SK-N-DZ (cell line): ENCODE measurements at regions not wholly inside any gene's neighbourhood (a gene's known extent, or its start where the extent isn't known, plus 50 kb on each side); places are given as distances from the start of the nearest gene placed in this dataset.
A peak's percentile ranks its signal among the peaks of the same experiment; 100 is the strongest.

ENCODE experiments used
- DNase-seq: peaks from one replicate; pipeline ENCODE4 v3.0.0-alpha.2; 2015; ENCODE audit warnings: low spot score

DNA sequence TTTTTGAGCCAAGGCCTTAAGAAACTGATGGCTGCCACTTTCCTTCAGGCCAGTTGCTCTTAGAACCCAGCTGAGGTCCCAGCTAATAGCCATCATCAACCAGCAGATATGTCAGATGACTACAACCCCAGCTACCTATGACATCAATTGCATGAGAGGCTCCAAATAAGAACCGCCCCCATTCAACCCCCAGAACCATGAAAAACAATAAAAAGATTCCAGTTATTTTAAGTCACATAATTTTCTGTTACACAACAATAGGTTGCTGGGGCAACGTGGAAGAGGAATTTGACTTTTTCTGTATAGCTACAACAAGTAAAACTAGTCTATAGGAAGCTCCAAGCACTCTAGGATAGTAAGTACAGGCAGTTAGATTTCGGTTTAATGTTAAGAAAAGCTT lies 216.3 kb upstream of the MTNR1B start:
- DNase-seq, result no peak

- DNase-seq, result no peak
These were observed 211.1 kb upstream of the MTNR1B start for GRCh38 chr11:92758241-92758780.

- no peak for DNase-seq
These were observed 209.8 kb upstream of the MTNR1B start for GRCh38 chr11:92759571-92760214.

GRCh38 chr11:92762121-92762540 lies 207.3 kb upstream of the MTNR1B start:
- no peak for DNase-seq

GRCh38 chr11:92763336-92763735 lies 206.1 kb upstream of the MTNR1B start:
- no peak for DNase-seq

- DNase-seq, result no peak
These were observed 205.3 kb upstream of the MTNR1B start for GRCh38 chr11:92764128-92764527.

DNA sequence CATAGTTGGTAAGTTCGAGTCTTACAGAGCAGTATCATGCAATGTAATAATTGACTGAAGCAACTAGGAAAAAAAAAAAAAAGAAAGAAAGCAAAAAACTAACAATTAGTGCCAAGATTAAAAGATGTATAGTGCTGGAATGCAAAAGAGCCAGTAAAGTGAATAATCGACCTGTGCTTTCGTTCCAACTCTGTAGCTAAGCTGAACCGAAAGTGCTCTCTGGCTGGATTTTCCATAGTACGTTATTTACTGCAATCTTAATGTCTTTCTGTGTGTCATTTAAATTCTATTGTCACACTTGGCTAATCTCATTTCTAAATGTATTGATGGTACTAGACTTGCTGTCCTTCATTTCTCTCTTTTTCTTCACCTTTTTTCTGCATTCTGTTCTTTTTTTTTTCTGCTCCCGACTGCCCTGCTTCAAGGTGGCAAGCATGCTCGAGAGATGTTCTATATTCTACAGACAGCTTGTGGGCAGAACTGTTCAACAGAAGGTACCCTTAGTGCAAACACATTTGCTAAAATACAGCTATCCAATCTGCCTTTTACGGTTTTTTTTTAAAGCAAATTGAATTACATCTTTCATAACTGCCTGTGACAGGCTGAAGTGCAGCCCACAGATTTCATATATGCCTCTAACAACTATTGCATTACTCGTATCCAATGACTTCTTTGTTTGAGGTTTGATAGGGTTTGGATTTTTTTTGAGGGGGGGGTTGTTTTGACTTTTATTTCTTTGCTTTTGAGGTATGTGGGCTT lies 204.2 kb upstream of the MTNR1B start:
- peak; percentile 72 for DNase-seq

DNA sequence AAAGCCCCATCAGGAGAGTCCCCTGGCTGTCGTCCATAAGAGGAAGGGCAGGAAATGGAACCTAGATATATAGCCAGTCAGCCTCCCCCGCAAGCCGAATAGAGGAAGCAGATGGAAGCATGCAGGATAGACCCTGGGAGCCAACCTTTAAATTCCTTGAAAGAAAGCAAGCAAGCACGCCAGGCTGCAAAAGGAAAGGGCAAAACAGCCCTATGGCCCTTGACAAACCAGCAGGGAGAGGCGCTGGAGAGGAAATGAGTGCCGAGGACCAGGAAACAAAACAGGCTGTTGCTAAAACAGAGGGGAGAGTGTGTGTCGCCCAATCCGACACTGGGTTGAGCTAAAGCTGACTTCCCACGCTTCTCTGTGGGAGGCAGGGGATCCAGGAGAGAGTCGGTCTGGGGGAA lies 203.5 kb upstream of the MTNR1B start:
- peak; percentile 57 for DNase-seq

- DNase-seq, result peak; percentile 37
These were observed 202.8 kb upstream of the MTNR1B start for GRCh38 chr11:92766698-92767097.

DNA sequence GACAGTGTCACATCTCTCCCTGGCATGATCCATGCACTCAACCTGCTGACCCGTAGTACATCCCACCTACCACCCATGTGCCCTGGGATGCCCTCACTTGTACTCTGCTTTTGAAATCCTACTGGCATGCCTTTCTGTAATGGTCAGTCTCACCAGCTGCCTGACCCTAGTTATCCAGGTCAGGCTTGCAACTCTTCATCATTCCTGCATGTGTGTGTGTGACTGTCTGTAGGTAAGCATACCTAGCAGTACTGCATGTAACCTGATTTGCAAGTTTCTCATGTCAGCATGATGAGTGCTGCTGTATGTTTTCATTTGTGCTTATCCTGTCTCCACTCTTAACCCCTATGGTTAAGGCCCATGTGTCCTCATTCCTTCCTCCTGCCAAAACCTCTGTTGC lies 202.0 kb upstream of the MTNR1B start:
- DNase-seq, result no peak

DNA sequence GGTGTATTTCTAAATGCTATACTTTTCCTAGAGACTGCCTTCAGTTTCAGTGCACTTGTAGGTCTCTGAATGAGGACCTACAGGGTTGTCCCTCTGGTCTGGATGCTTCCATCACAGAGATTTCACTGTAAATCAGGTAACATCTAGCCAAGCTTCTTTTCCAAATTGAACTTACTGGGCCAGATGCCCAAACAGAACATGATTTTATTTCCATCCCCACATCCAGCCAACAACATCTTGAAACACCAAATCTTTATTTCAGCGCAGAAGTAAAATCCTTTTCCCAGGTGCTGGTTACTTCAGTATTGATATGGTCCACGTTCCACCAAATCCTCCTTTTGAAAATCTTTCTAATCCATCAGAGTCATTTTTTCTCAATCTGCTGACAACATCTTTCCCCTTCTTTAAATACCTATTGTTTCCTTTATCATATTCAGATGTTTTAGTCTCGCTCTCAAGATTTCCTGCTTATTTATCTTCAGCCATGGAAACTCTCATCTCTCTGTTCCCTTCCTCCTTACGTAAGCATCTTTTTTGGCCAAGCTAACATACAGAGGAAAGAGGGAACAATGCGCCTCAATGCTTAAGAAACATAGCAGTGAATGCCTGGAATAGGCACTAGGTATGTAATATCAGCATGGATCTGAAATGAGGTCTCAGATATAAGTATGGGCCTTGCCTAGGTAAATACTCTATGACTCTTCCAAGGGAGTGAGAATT lies 201.2 kb upstream of the MTNR1B start:
- no peak for DNase-seq

- peak; percentile 83 for DNase-seq
These were observed 200.3 kb upstream of the MTNR1B start for GRCh38 chr11:92769112-92769511.

GRCh38 chr11:92770419-92770818 lies 199.0 kb upstream of the MTNR1B start:
- DNase-seq, result no peak

DNA sequence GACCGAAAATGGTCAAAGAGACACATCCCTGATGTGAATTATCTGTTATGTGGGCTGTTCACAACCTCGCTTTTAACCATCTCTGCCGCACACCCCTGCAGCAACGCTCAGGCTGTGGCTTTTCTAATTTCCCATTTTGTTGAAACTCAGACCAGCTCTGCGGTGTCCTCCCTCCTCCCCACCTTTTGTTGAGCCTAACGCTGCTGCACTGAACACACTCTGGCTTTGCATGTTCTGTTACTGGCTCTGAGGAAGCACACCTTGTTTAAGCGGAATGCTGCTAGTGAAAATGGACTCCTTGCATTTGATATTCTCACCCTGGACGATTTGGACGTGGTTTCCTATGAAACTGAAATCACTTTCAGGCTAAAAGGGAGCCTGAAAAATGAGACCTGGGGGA lies 198.5 kb upstream of the MTNR1B start:
- no peak for DNase-seq

- no peak for DNase-seq
These were observed 197.8 kb upstream of the MTNR1B start for GRCh38 chr11:92771701-92772100.

GRCh38 chr11:92775003-92775676 lies 194.3 kb upstream of the MTNR1B start:
- no peak for DNase-seq

DNA sequence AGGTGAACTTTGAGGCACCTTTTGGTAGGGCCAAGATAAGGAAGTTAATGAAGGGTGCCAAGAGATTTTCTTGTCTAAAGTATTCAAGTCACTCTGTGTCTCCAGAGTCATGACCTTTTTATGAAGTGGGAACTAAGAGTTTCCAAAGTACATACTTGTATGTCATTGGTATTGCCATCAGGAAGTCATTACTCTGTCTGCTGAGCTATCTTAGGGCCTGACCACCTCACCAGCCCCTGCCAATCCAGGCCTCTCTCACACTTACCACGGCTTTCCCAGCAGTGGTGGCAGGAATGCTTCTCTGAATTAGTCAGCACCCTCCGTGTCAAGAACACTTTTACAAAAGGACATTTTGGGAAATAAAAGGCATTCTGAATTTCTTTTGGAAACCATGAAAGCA lies 192.8 kb upstream of the MTNR1B start:
- no peak for DNase-seq

DNA sequence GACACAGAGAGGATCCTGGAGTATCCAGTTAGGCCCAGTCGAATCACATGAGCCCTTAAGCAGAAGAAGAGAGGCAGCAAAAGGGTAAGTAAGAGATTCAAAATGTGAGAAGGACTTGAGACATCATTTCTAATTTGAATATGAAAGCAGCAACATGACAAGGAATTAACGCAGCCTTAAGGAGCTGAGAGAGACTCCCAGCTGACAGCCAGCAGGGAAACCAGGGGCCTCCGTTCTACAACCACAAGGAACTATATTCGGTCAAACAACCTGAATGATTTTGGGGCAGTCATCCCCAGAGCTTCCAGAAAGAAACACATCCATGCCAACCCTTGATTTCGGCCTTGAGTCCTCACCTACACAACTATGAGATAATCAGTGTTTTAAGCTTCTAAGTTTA lies 189.7 kb upstream of the MTNR1B start:
- DNase-seq, result no peak

GRCh38 chr11:92781151-92781550 lies 188.3 kb upstream of the MTNR1B start:
- DNase-seq, result no peak

DNA sequence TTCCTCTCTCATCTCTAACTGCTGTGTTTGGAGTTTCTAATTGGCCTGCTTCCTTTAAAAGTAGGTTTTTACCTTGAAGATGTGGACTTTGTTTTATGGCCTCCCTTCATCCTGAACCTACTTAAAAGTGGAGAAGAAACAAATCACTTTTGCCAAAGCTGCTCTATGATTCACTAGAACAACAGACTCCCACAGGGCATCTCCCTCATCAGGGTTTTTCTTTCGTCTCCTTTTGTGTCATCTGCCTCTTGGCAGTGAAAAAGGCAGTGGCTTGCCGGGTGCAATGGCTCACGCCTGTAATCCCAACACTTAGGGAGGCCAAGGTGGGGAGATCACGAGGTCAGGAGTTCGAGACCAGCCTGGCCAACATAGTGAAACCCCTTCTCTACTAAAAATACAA lies 186.6 kb upstream of the MTNR1B start:
- DNase-seq, result no peak

- DNase-seq, result no peak
These were observed 185.1 kb upstream of the MTNR1B start for GRCh38 chr11:92784331-92784730.

- no peak for DNase-seq
These were observed 181.8 kb upstream of the MTNR1B start for GRCh38 chr11:92787638-92788037.
